Endothelial cell of umbilical vein (primary cell): ENCODE measurements at regions not wholly inside any gene's neighbourhood (a gene's known extent, or its start where the extent isn't known, plus 50 kb on each side); places are given as distances from the start of the nearest gene placed in this dataset.

Experiments used
- BruUV-seq: library from RNA; stranded (reverse); fragments of 400-500 nt; replicated peaks from 2 replicates; lab custom pipeline; 2021; lab: Mats Ljungman, UMichigan
- CTCF ChIA-PET: fragments of 300-600, 350-600 bp; sonication (Branson Sonifier 250); formaldehyde crosslinking; loops from one replicate; lab custom pipeline; 2021; ENCODE audit warnings: antibody characterized with exemption, inconsistent platforms; lab: Charles Lee
- POLR2A ChIA-PET: fragments of 300-600, 350-600 bp; sonication (Branson Sonifier 250); formaldehyde crosslinking; loops from one replicate; lab custom pipeline; 2021; ENCODE audit warnings: antibody characterized with exemption, inconsistent platforms; lab: Charles Lee
- DNase-seq: peaks from one replicate; pipeline ENCODE4 v3.0.0-alpha.2; 2011; ENCODE audit warnings: low read depth, low spot score
- FAIRE-seq: peaks from 2 replicates; lab custom pipeline; 2011; peaks lifted over from hg19 to GRCh38; lab: Jason Lieb, UNC
- H2AFZ ChIP-seq: 2 replicates; pipeline ENCODE4 v1.6.0; 2012; ENCODE audit warnings: low read depth, low read length, control low read depth, inconsistent platforms
- H3K27ac ChIP-seq: 2 replicates; pipeline ENCODE4 v1.5.1; 2011; ENCODE audit warnings: low read depth, mild to moderate bottlenecking, control low read depth, low read length, moderate library complexity; ENCODE audit not compliant: insufficient read depth
- H3K27me3 ChIP-seq, 2 experiments: 2 replicates each; pipeline versions ENCODE4 v1.6.0 to v1.6.1; 2011; ENCODE audit warnings: low read length in 2 of 2, mixed read lengths in 1 of 2; ENCODE audit not compliant: control insufficient read depth in 2 of 2, insufficient read depth in 2 of 2
- H3K36me3 ChIP-seq, 2 experiments: 2 replicates in 1 of 2; 3 replicates in 1 of 2; pipeline ENCODE4 v1.5.1; 2011; ENCODE audit warnings: low read length in 2 of 2, mild to moderate bottlenecking in 1 of 2, moderate library complexity in 1 of 2; ENCODE audit not compliant: control insufficient read depth in 2 of 2, insufficient read depth in 2 of 2; ENCODE audit errors: extremely low read depth in 1 of 2
- H3K4me1 ChIP-seq: 3 replicates; pipeline ENCODE4 v1.5.1; 2011; ENCODE audit warnings: mild to moderate bottlenecking, low read length; ENCODE audit not compliant: control insufficient read depth, insufficient read depth; ENCODE audit errors: extremely low read depth
- H3K4me2 ChIP-seq: 2 replicates; pipeline ENCODE4 v1.6.1; 2011; ENCODE audit warnings: low read length, control low read depth, mixed read lengths; ENCODE audit not compliant: insufficient read depth
- H3K4me3 ChIP-seq, 3 experiments: fragments of 200-600 bp in 1 of 3; sonication (generic), shearing (Covaris generic) in 1 of 3; replicated peaks in 1 of 3; 2 replicates each; pipeline ENCODE4 v1.5.1; 2011 to 2016; ENCODE audit warnings: control low read depth in 3 of 3, low read length in 3 of 3, mild to moderate bottlenecking in 2 of 3, inconsistent platforms in 1 of 3, low read depth in 1 of 3, moderate library complexity in 1 of 3; ENCODE audit not compliant: insufficient read depth in 1 of 3
- H3K79me2 ChIP-seq: 2 replicates; pipeline ENCODE4 v1.6.0; 2012; ENCODE audit warnings: low read length, inconsistent platforms; ENCODE audit not compliant: control insufficient read depth, insufficient read depth
- H3K9ac ChIP-seq: replicated peaks from 2 replicates; pipeline ENCODE3; 2011; ENCODE audit warnings: low read length, control low read depth; ENCODE audit not compliant: insufficient read depth; ENCODE audit errors: extremely low read depth
- H3K9me1 ChIP-seq: replicated peaks from 3 replicates; pipeline ENCODE4 v1.6.0; 2011; ENCODE audit warnings: mild to moderate bottlenecking, low read length; ENCODE audit not compliant: control insufficient read depth, insufficient read depth; ENCODE audit errors: extremely low read depth
- H3K9me3 ChIP-seq: replicated peaks from 2 replicates; pipeline ENCODE4 v1.5.1; 2012; ENCODE audit warnings: low read length, inconsistent platforms; ENCODE audit not compliant: control insufficient read depth, insufficient read depth
- H4K20me1 ChIP-seq: replicated peaks from 2 replicates; pipeline ENCODE3; 2011; ENCODE audit warnings: mild to moderate bottlenecking, low read length; ENCODE audit not compliant: control insufficient read depth, insufficient read depth; ENCODE audit errors: extremely low read depth
- EZH2 ChIP-seq: IDR thresholded peaks from 2 replicates; pipeline ENCODE4 v1.6.1; 2012; ENCODE audit warnings: borderline replicate concordance, low read depth, mild to moderate bottlenecking, moderate library complexity, low read length, inconsistent platforms; ENCODE audit not compliant: severe bottlenecking
- FOS ChIP-seq: IDR thresholded peaks from 2 replicates; pipeline ENCODE4 v1.6.1; 2011; ENCODE audit warnings: mild to moderate bottlenecking, low read length, moderate library complexity, borderline replicate concordance; ENCODE audit not compliant: insufficient read depth
- GATA2 ChIP-seq: IDR thresholded peaks from 2 replicates; pipeline ENCODE4 v1.7.0; 2011; ENCODE audit warnings: low read depth, mild to moderate bottlenecking, moderate library complexity, mixed read lengths, low read length; ENCODE audit not compliant: insufficient read length, insufficient read depth
- JUN ChIP-seq: IDR thresholded peaks from 2 replicates; pipeline ENCODE4 v1.6.1; 2011; ENCODE audit warnings: borderline replicate concordance, low read depth; ENCODE audit not compliant: insufficient read length, insufficient read depth
- MYC ChIP-seq: IDR thresholded peaks from one replicate; pipeline ENCODE4 v1.6.1; 2011; ENCODE audit warnings: mild to moderate bottlenecking, low read depth, low read length
- POLR2A ChIP-seq: IDR thresholded peaks from 2 replicates; pipeline ENCODE4 v1.6.1; 2012; ENCODE audit warnings: low read depth, mild to moderate bottlenecking, control low read depth, low read length
- POLR2AphosphoS5 ChIP-seq: IDR thresholded peaks from 2 replicates; pipeline ENCODE4 v1.6.1; 2012; ENCODE audit warnings: low read depth, mild to moderate bottlenecking, control low read depth, low read length, moderate library complexity; ENCODE audit not compliant: insufficient read depth
- dilution Hi-C: fragments of 300-500 bp; cut with MboI; formaldehyde crosslinking; loops from one replicate; pipeline ENCODE4 v1.15.0; 2019; ENCODE audit warnings: low sequenced_read_pairs; ENCODE audit not compliant: extremely low pct_ligation_motif_present
- intact Hi-C: fragments of 100-400 bp; cut with micrococcal nuclease; formaldehyde crosslinking; loops from one replicate; pipeline ENCODE4 v1.10.0; 2022
- TF ChIP-seq, protein P1 (sequence below): IDR thresholded peaks from 2 replicates; pipeline ENCODE4 v1.6.1; 2011; ENCODE audit not compliant: insufficient read depth, insufficient read length
- TF ChIP-seq, protein P2 (sequence below), 2 donors: IDR thresholded peaks; 1 replicate in 1 of 2; 2 replicates in 1 of 2; pipeline ENCODE4 v1.5.1; 2011; ENCODE audit warnings: low read length in 2 of 2, mild to moderate bottlenecking in 2 of 2, moderate library complexity in 2 of 2, control low read depth in 1 of 2, inconsistent platforms in 1 of 2, low read depth in 1 of 2; ENCODE audit not compliant: insufficient read depth in 1 of 2; ENCODE audit errors: extremely low read depth in 1 of 2

DNA sequence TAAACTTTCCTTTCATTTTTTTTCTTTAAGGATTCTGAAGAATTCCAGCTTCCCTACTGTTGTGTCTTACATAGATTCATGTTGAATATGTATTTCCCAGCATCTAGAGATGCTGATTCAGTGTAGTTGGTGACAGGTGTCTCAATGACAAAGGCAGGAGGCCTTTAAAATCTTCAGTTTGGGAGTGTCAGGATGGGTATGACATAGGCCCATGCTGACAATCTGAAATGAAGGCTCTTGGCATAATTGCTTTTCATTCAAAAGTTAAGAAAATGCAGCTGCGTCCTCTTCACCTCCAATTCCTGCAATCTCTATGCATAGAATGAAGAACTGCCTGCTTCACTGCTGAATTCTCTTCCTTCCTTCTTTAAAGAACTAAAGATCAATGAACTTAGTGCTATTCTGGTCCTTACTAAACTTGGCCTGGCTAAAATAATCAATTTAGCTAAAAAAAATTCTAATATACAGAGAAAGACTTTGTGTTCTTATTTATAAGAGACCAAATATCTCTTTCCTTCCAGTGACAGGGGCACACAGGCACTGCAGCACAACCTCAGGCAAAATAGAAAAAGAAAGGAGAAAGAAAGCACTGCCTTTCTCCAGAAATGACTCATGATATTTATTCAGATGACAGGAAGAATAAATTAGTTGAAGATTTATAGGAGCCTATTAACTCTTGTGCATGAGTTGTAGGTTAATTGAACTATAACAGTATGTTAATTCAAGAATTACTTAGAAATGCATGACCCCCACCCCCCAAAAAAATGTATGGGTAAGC is 152.6 kb upstream of the GBE1 start:
- no peak for FAIRE-seq
- BruUV-seq, result no TSS peak
- no peak overlapping the region for H2AFZ ChIP-seq
- no peak overlapping the region for H3K4me2 ChIP-seq
- POLR2A ChIA-PET, result no interaction called here
- H3K9me1 ChIP-seq, result no peaks in the 10 kb centered on the region
- no peaks in the 10 kb centered on the region for H3K4me1 ChIP-seq
- no peak overlapping the region for H3K27ac ChIP-seq
- dilution Hi-C loops (no loop called here), intact Hi-C loops (loop anchor here (10.0 kb wide), 1 partner anchor 61 kb away; no protein-coding TSS in a partner anchor)
- H4K20me1 ChIP-seq, result no peaks in the 10 kb centered on the region
- H3K9ac ChIP-seq, result no peak overlapping the region
- no peaks in the 10 kb centered on the region for H3K9me3 ChIP-seq
- no peaks in the 10 kb centered on the region for H3K36me3 ChIP-seq
- H3K4me3 ChIP-seq, result no peak overlapping the region
- TF ChIP-seq, protein P1, sequence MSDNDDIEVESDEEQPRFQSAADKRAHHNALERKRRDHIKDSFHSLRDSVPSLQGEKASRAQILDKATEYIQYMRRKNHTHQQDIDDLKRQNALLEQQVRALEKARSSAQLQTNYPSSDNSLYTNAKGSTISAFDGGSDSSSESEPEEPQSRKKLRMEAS, result no peak
- no peak for TF ChIP-seq JUN
- TF ChIP-seq MYC, result no peak
- no peak for TF ChIP-seq POLR2AphosphoS5
- TF ChIP-seq, protein P2, sequence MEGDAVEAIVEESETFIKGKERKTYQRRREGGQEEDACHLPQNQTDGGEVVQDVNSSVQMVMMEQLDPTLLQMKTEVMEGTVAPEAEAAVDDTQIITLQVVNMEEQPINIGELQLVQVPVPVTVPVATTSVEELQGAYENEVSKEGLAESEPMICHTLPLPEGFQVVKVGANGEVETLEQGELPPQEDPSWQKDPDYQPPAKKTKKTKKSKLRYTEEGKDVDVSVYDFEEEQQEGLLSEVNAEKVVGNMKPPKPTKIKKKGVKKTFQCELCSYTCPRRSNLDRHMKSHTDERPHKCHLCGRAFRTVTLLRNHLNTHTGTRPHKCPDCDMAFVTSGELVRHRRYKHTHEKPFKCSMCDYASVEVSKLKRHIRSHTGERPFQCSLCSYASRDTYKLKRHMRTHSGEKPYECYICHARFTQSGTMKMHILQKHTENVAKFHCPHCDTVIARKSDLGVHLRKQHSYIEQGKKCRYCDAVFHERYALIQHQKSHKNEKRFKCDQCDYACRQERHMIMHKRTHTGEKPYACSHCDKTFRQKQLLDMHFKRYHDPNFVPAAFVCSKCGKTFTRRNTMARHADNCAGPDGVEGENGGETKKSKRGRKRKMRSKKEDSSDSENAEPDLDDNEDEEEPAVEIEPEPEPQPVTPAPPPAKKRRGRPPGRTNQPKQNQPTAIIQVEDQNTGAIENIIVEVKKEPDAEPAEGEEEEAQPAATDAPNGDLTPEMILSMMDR (IDR thresholded peaks at IDR 0.05; ENCODE audit: extremely low read depth in 1 of 2, insufficient read depth in 1 of 2, low read depth in 1 of 2, low read length in 2 of 2), result no peak
- TF ChIP-seq EZH2, result no peak
- TF ChIP-seq GATA2, result no peak
- no peak for TF ChIP-seq FOS
- no peak for TF ChIP-seq POLR2A
- H3K79me2 ChIP-seq, result no peaks in the 10 kb centered on the region
- CTCF ChIA-PET, result interaction anchor here (1.1 kb wide), 1 partner anchor 218 kb away, joined by 4 read pairs; no protein-coding TSS in a partner anchor
- H3K27me3 ChIP-seq, result peaks cover 0 to 3% of the 10 kb centered on the region in 2 experiments
- DNase-seq, result no peak
